ENCODE measurements at regions not wholly inside any gene's neighbourhood (a gene's known extent, or its start where the extent isn't known, plus 50 kb on each side); places are given as distances from the start of the nearest gene placed in this dataset.

- CTCF ChIA-PET, result no interaction called here
- H3K36me3 ChIP-seq (ENCODE audit: control insufficient read depth in 2 of 2, insufficient read depth in 1 of 2, low read length in 2 of 2), result no peaks in the 10 kb centered on the region
- POLR2A ChIA-PET, result no interaction called here
These were observed 103.0 kb upstream of the FTMT start for GRCh38 chr5:121748686-121749085.

GRCh38 chr5:121752149-121752548 is 99.5 kb upstream of the FTMT start:
- no peaks in the 10 kb centered on the region for H3K36me3 ChIP-seq (ENCODE audit: control insufficient read depth in 2 of 2, insufficient read depth in 1 of 2, low read length in 2 of 2)
- no peaks in the 10 kb centered on the region for H3K4me1 ChIP-seq (ENCODE audit: control insufficient read depth, insufficient read depth, low read length)
- H3K4me3 ChIP-seq (ENCODE audit: low read depth, low read length), result no peak overlapping the region
- H3K27ac ChIP-seq (ENCODE audit: extremely low read depth, low read depth, low read length), result no peak overlapping the region
- TF ChIP-seq ZNF510 (tag by site-specific recombination; IDR thresholded peaks at IDR 0.05; ENCODE audit: insufficient replicate concordance), result no peak
- TF ChIP-seq ZNF768 (tag by site-specific recombination; IDR thresholded peaks at IDR 0.05), result no peak
- no peak for TF ChIP-seq ZNF518A (tag by site-specific recombination; conservative IDR thresholded peaks at IDR 0.05; ENCODE audit: low read depth)
- no peak for TF ChIP-seq KLF17 (tag by site-specific recombination; IDR thresholded peaks at IDR 0.05)
- no peak for TF ChIP-seq ZNF513 (tag by site-specific recombination; IDR thresholded peaks at IDR 0.05)
- no peak for TF ChIP-seq ZNF26 (tag by site-specific recombination; IDR thresholded peaks at IDR 0.05)
- no peak for TF ChIP-seq EGR2 (tag by site-specific recombination; IDR thresholded peaks at IDR 0.05; ENCODE audit: low read depth)
- ChIA-PET POLR2A (no interaction called here), CTCF (interaction anchor here (0.5 to 0.7 kb wide), 2 partner anchors 11 to 194 kb away, joined by 3 read pairs; no protein-coding TSS in a partner anchor)
- no peaks in the 10 kb centered on the region for H3K9me3 ChIP-seq (ENCODE audit: control insufficient read depth, insufficient read depth, low read depth, low read length)

More at GRCh38 chr5:121748686-121749085, 103.0 kb upstream of the FTMT start:
- H3K9me3 ChIP-seq (ENCODE audit: control insufficient read depth, insufficient read depth, low read depth, low read length), result no peaks in the 10 kb centered on the region
- no peak for TF ChIP-seq ZNF266 (tag by site-specific recombination; IDR thresholded peaks at IDR 0.05; ENCODE audit: low read depth)
- no peak for TF ChIP-seq ZNF10 (tag by site-specific recombination; IDR thresholded peaks at IDR 0.05)
- TF ChIP-seq ZNF239 (tag by site-specific recombination; IDR thresholded peaks at IDR 0.05), result no peak
- no peak for TF ChIP-seq ZNF549 (tag by site-specific recombination; IDR thresholded peaks at IDR 0.05)
- TF ChIP-seq ZNF48 (tag by site-specific recombination; IDR thresholded peaks at IDR 0.05), result no peak
- TF ChIP-seq REPIN1 (tag by site-specific recombination; IDR thresholded peaks at IDR 0.05; ENCODE audit: low read depth), result no peak
- TF ChIP-seq ZNF677 (tag by site-specific recombination; IDR thresholded peaks at IDR 0.05), result no peak
- TF ChIP-seq ZNF692 (tag by site-specific recombination; IDR thresholded peaks at IDR 0.05), result no peak
- TF ChIP-seq ZNF311 (tag by site-specific recombination; IDR thresholded peaks at IDR 0.05; ENCODE audit: borderline replicate concordance), result no peak
- no peaks in the 10 kb centered on the region for H3K4me1 ChIP-seq (ENCODE audit: control insufficient read depth, insufficient read depth, low read length)
- no peak overlapping the region for H3K27ac ChIP-seq (ENCODE audit: extremely low read depth, low read depth, low read length)
- H3K4me3 ChIP-seq (ENCODE audit: low read depth, low read length), result no peak overlapping the region
